OCI-LY3 (cell line): ENCODE measurements at regions not wholly inside any gene's neighbourhood (a gene's known extent, or its start where the extent isn't known, plus 50 kb on each side); places are given as distances from the start of the nearest gene placed in this dataset.

Experiments
- H2AFZ ChIP-seq: fragments of 200-600, 300-600 bp; shearing (Covaris generic); 2 replicates; pipeline ENCODE4 v1.6.0; 2014; ENCODE audit warnings: antibody characterized with exemption, low read depth, low read length
- H3K27ac ChIP-seq: fragments of 200-600, 300-600 bp; sonication (generic); 2 replicates; pipeline ENCODE4 v1.5.1; 2014; ENCODE audit warnings: mild to moderate bottlenecking, low read length, moderate library complexity, mixed read lengths
- H3K27me3 ChIP-seq: fragments of 200-600, 300-600 bp; sonication (generic); 2 replicates; pipeline ENCODE4 v1.6.1; 2014; ENCODE audit warnings: low read depth, low read length, mixed read lengths
- H3K36me3 ChIP-seq: fragments of 200-600, 300-600 bp; sonication (generic); replicated peaks from 2 replicates; pipeline ENCODE3; 2014; ENCODE audit warnings: low read depth, low read length, mixed read lengths
- H3K4me1 ChIP-seq: fragments of 300-600, 200-600 bp; sonication (generic); 2 replicates; pipeline ENCODE4 v1.6.1; 2014; ENCODE audit warnings: low read length, mixed read lengths
- H3K4me2 ChIP-seq: fragments of 200-600, 300-600 bp; sonication (generic); 2 replicates; pipeline ENCODE4 v1.6.1; 2014; ENCODE audit warnings: low read length, mixed read lengths
- H3K4me3 ChIP-seq: fragments of 300-600, 200-600 bp; sonication (generic); 2 replicates; pipeline ENCODE4 v1.5.1; 2014; ENCODE audit warnings: antibody characterized with exemption, mild to moderate bottlenecking, low read length, moderate library complexity
- H3K79me2 ChIP-seq: fragments of 300-600, 200-600 bp; shearing (Covaris generic); 2 replicates; pipeline ENCODE4 v1.6.1; 2014; ENCODE audit warnings: mild to moderate bottlenecking, low read length, mixed read lengths
- H3K9ac ChIP-seq: fragments of 300-600, 200-600 bp; shearing (Covaris generic); 2 replicates; pipeline ENCODE4 v1.6.0; 2014; ENCODE audit warnings: mild to moderate bottlenecking, low read length, moderate library complexity
- H3K9me3 ChIP-seq: fragments of 200-600, 300-600 bp; shearing (Covaris generic); 2 replicates; pipeline ENCODE4 v1.6.1; 2014; ENCODE audit warnings: low read length, mixed read lengths; ENCODE audit not compliant: insufficient read depth
- H4K20me1 ChIP-seq: fragments of 200-600, 300-600 bp; sonication (generic); 2 replicates; pipeline ENCODE4 v1.6.1; 2016; ENCODE audit warnings: low read length, mixed read lengths; ENCODE audit not compliant: insufficient read depth
- EZH2phosphoT487 ChIP-seq: fragments of 200-600 bp; shearing (Covaris generic); IDR thresholded peaks from 2 replicates; pipeline ENCODE4 v1.6.1; 2018; ENCODE audit warnings: antibody characterized with exemption, mixed run types, low read depth
- TF ChIP-seq, protein P1 (sequence below): fragments of 200-600, 300-600 bp; sonication (generic); IDR thresholded peaks from 2 replicates; pipeline ENCODE4 v1.5.1; 2014; ENCODE audit warnings: antibody characterized with exemption, low read length, low read depth

DNA sequence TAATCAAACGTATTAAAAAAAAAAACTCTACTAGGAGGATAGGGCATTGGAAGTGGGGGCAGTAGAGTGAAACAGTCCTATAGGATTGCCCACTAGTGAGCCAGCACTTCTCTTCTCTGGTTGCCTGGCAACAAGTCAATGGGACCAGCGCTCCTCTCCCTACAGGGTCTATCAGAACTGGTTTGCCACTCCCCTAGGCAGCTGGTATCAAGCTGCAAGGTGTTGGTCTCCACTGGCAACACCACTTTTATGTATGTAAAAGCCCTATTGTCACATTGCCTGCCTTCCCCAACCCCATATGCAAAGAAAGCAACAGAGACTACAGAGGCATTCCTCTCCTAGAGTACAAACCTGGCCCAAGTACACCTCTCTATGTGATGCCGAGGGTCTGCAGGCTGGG lies 166.9 kb upstream of the MCHR2 start:
- TF ChIP-seq, protein P1, sequence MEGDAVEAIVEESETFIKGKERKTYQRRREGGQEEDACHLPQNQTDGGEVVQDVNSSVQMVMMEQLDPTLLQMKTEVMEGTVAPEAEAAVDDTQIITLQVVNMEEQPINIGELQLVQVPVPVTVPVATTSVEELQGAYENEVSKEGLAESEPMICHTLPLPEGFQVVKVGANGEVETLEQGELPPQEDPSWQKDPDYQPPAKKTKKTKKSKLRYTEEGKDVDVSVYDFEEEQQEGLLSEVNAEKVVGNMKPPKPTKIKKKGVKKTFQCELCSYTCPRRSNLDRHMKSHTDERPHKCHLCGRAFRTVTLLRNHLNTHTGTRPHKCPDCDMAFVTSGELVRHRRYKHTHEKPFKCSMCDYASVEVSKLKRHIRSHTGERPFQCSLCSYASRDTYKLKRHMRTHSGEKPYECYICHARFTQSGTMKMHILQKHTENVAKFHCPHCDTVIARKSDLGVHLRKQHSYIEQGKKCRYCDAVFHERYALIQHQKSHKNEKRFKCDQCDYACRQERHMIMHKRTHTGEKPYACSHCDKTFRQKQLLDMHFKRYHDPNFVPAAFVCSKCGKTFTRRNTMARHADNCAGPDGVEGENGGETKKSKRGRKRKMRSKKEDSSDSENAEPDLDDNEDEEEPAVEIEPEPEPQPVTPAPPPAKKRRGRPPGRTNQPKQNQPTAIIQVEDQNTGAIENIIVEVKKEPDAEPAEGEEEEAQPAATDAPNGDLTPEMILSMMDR: no peak
- no peak for TF ChIP-seq EZH2phosphoT487
- no peaks in the 10 kb centered on the region for H4K20me1 ChIP-seq
- no peak overlapping the region for H3K4me3 ChIP-seq
- H3K79me2 ChIP-seq: no peaks in the 10 kb centered on the region
- H3K9ac ChIP-seq: no peak overlapping the region
- no peaks in the 10 kb centered on the region for H3K27me3 ChIP-seq
- H3K4me1 ChIP-seq: no peaks in the 10 kb centered on the region
- no peaks in the 10 kb centered on the region for H3K36me3 ChIP-seq
- no peak overlapping the region for H3K27ac ChIP-seq
- no peak overlapping the region for H3K4me2 ChIP-seq
- no peak overlapping the region for H2AFZ ChIP-seq
- H3K9me3 ChIP-seq: no peaks in the 10 kb centered on the region

DNA sequence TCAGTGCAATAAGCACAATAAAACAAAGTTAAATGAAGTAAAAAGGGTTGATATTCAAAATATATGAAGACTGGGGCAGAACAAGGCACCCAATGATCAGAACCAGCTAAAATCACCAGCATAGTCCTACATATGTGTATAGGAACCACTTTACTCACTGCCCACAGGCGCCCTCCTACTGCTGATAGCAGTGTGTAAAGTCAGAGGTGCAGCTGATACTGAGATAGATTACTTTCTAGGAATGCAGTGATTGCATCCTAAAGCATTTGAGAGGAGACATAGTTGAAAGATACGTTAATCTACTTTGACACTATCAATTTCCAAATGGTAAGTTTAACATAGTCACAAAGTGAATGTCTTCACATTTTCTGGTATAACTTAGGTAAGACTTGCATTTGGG lies 161.1 kb upstream of the MCHR2 start:
- Histone ChIP-seq H3K36me3 (no peaks in the 10 kb centered on the region), H2AFZ (no peak overlapping the region), H3K9me3 (no peaks in the 10 kb centered on the region), H3K9ac (no peak overlapping the region), H3K27ac (no peak overlapping the region), H3K4me1 (no peaks in the 10 kb centered on the region), H3K27me3 (no peaks in the 10 kb centered on the region), H4K20me1 (no peaks in the 10 kb centered on the region), H3K4me3 (no peak overlapping the region), H3K79me2 (no peaks in the 10 kb centered on the region), H3K4me2 (no peak overlapping the region)
- no peak for TF ChIP-seq EZH2phosphoT487
- TF ChIP-seq, protein P1: no peak

DNA sequence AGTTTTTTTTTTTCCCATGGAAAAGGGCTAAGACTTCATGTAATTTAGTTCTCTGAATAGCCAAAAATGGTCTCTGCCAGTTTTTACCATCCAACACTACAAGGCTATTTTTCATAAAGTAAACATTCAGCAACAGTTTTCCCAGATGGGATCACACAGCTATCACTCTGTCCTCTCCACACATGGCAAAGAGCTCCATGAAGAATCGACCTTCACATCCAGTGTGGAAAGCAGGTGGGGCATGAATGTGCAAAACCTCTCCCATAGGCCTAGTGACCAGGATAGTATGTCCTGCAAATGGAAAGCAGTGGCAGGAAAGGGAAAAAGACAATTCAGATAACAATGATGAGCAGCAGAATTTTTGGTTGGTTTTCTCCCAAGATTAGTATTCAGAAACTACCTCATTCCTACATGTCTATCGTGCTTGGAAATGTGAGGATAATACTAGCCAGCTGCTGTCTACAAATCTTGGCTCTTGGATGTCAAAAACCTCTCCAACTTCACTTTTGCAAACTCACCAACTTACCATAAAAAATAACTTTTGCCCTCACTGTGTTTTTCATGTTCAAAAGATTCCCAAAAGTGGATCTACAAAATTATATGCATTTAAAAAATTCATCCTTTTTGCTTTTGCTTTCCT lies 159.7 kb upstream of the MCHR2 start:
- no peak overlapping the region for H3K27ac ChIP-seq
- no peaks in the 10 kb centered on the region for H3K27me3 ChIP-seq
- no peaks in the 10 kb centered on the region for H3K9me3 ChIP-seq
- H3K36me3 ChIP-seq: no peaks in the 10 kb centered on the region
- H3K4me1 ChIP-seq: no peaks in the 10 kb centered on the region
- no peak overlapping the region for H3K4me3 ChIP-seq
- no peaks in the 10 kb centered on the region for H4K20me1 ChIP-seq
- H3K9ac ChIP-seq: no peak overlapping the region
- H3K4me2 ChIP-seq: no peak overlapping the region
- no peaks in the 10 kb centered on the region for H3K79me2 ChIP-seq
- no peak for TF ChIP-seq EZH2phosphoT487
- TF ChIP-seq, protein P1: no peak
- H2AFZ ChIP-seq: no peak overlapping the region

DNA sequence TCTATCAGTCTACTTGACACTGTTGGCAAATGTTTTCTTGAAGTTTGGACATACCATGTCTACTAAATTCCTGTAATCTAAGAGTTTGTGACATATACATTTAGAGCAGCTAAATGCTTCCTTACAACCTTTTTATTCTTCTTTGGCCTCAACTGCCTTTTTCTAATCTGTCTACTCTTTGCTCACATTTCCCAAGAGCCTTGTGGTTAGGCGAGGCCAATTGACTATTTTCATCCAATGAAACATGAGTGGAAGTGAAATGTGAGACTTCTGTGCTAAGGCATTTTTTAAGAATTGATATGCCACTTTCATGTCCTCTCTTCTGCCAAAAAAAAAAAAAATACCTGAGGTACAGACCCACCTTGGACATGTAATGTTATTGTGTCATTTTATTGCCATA lies 158.2 kb upstream of the MCHR2 start:
- Histone ChIP-seq H3K9me3 (no peaks in the 10 kb centered on the region), H3K36me3 (no peaks in the 10 kb centered on the region), H3K4me3 (no peak overlapping the region), H3K9ac (no peak overlapping the region), H3K27me3 (no peaks in the 10 kb centered on the region), H4K20me1 (no peaks in the 10 kb centered on the region), H3K79me2 (no peaks in the 10 kb centered on the region), H3K4me2 (no peak overlapping the region), H3K4me1 (no peaks in the 10 kb centered on the region), H3K27ac (no peak overlapping the region), H2AFZ (no peak overlapping the region)
- TF ChIP-seq, protein P1: no peak
- TF ChIP-seq EZH2phosphoT487: no peak
